ENCODE measurements at regions not wholly inside any gene's neighbourhood (a gene's known extent, or its start where the extent isn't known, plus 50 kb on each side); places are given as distances from the start of the nearest gene placed in this dataset.

DNA sequence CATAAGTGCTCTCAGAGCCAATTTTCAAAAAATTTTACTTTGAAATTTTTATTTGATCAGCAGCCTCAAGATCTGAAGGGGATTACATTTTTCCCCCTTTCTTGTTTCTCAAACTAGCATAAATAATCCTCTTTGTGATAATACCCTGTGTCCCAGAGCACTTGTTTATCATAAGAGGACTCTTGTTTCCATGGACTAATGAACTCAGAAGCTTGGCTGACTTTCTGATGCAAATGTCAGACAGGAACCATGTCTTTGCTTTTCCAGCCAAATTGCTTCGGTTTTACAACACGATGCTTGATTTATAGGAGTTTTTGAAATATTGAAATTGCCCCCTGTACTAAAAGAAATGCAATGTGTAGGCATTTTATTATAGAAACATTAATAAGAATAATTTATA, 859.3 kb upstream of the LCORL start:
- TF ChIP-seq, protein P1, sequence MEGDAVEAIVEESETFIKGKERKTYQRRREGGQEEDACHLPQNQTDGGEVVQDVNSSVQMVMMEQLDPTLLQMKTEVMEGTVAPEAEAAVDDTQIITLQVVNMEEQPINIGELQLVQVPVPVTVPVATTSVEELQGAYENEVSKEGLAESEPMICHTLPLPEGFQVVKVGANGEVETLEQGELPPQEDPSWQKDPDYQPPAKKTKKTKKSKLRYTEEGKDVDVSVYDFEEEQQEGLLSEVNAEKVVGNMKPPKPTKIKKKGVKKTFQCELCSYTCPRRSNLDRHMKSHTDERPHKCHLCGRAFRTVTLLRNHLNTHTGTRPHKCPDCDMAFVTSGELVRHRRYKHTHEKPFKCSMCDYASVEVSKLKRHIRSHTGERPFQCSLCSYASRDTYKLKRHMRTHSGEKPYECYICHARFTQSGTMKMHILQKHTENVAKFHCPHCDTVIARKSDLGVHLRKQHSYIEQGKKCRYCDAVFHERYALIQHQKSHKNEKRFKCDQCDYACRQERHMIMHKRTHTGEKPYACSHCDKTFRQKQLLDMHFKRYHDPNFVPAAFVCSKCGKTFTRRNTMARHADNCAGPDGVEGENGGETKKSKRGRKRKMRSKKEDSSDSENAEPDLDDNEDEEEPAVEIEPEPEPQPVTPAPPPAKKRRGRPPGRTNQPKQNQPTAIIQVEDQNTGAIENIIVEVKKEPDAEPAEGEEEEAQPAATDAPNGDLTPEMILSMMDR (IDR thresholded peaks at IDR 0.05 in 2 of 3, conservative IDR thresholded peaks at IDR 0.05 in 1 of 3; ENCODE audit: control insufficient read depth in 2 of 3, extremely low read depth in 1 of 3, insufficient read depth in 1 of 3, low read depth in 3 of 3, low read length in 3 of 3), result no peak
- no peak for TF ChIP-seq EZH2 (IDR thresholded peaks at IDR 0.05; ENCODE audit: borderline replicate concordance, control insufficient read depth, low read depth, low read length)
- no peak for TF ChIP-seq EP300 (IDR thresholded peaks at IDR 0.05; ENCODE audit: borderline replicate concordance in 1 of 2, control insufficient read depth in 1 of 2, low read depth in 2 of 2, low read length in 2 of 2)
- TF ChIP-seq POLR2AphosphoS5 (IDR thresholded peaks at IDR 0.05; ENCODE audit: low read length), result no peak
- no peak for TF ChIP-seq TAF1 (IDR thresholded peaks at IDR 0.05; ENCODE audit: borderline replicate concordance, low read depth, low read length)
- TF ChIP-seq BCL11A (IDR thresholded peaks at IDR 0.05; ENCODE audit: low read depth, low read length), result no peak

All from GM12878 (cell line).